HepG2 (cell line): ENCODE measurements at regions not wholly inside any gene's neighbourhood (a gene's known extent, or its start where the extent isn't known, plus 50 kb on each side); places are given as distances from the start of the nearest gene placed in this dataset.
"Not testable (repeated sequence)": the region's sequence is repeated elsewhere in the genome, so short reads cannot be mapped to it uniquely, and the experiment has no call there.

ENCODE experiments used
- ATAC-seq: fragments of 200-7000 bp; cut with Tn5 transposase; 3 replicates; pipeline ENCODE4 v1.9.1; 2020; ENCODE audit warnings: mild to moderate bottlenecking, moderate library complexity
- BruUV-seq: library from RNA; stranded (reverse); fragments of 400-500 nt; replicated peaks from 2 replicates; lab custom pipeline; 2021; lab: Mats Ljungman, UMichigan
- CTCF ChIA-PET: fragments of 300-600 bp; formaldehyde crosslinking; extraction: SDS; loops from one replicate; lab custom pipeline; 2021; ENCODE audit warnings: low total read pairs, inconsistent platforms, low intra/inter-chr PET ratio; lab: Yijun Ruan, JAX
- POLR2A ChIA-PET: fragments of 350-600 bp; sonication (Branson Sonifier 250); formaldehyde crosslinking; loops from one replicate; lab custom pipeline; 2020; ENCODE audit warnings: antibody characterized with exemption, inconsistent platforms; lab: Yijun Ruan, JAX
- DNase-seq: peaks from one replicate; pipeline ENCODE4 v3.0.0-alpha.2; 2015; ENCODE audit warnings: low spot score
- FAIRE-seq: peaks from 3 replicates; lab custom pipeline; 2011; peaks lifted over from hg19 to GRCh38; lab: Jason Lieb, UNC
- H2AFZ ChIP-seq: one replicate; pipeline ENCODE4 v1.6.1; 2011; ENCODE audit warnings: low read length, inconsistent platforms
- H3K27ac ChIP-seq: fragments of 300-600 bp; 3 replicates; pipeline ENCODE4 v1.8.0; 2011; ENCODE audit warnings: mixed run types, mild to moderate bottlenecking, mixed read lengths, low read length, inconsistent platforms; ENCODE audit not compliant: insufficient read depth; ENCODE audit errors: extremely low read length
- H3K27me3 ChIP-seq, 2 experiments: fragments of 200-600 bp in 1 of 2; 2 replicates in 1 of 2; 3 replicates in 1 of 2; pipeline versions ENCODE4 v1.6.0 to v1.8.0; 2011; ENCODE audit warnings: low read length in 2 of 2, mild to moderate bottlenecking in 2 of 2, moderate library complexity in 2 of 2, inconsistent platforms in 1 of 2; ENCODE audit not compliant: insufficient read depth in 2 of 2, control insufficient read depth in 1 of 2
- H3K36me3 ChIP-seq, 2 experiments: fragments of 200-600 bp in 1 of 2; replicated peaks in 1 of 2; 2 replicates in 1 of 2; 3 replicates in 1 of 2; pipeline versions ENCODE4 v1.5.1 to v1.8.0; 2011; ENCODE audit warnings: low read length in 2 of 2, inconsistent platforms in 1 of 2; ENCODE audit not compliant: insufficient read depth in 2 of 2, control insufficient read depth in 1 of 2
- H3K4me1 ChIP-seq: 2 replicates; pipeline ENCODE4 v1.5.1; 2012; ENCODE audit warnings: low read length, inconsistent platforms; ENCODE audit not compliant: insufficient read depth
- H3K4me2 ChIP-seq: 2 replicates; pipeline ENCODE4 v1.6.0; 2011; ENCODE audit warnings: low read depth, low read length, inconsistent platforms
- H3K4me3 ChIP-seq, 3 experiments: fragments of 200-600 bp in 1 of 3; sonication (generic), shearing (Covaris generic) in 1 of 3; replicated peaks in 1 of 3; 2 replicates each; pipeline ENCODE4 v1.5.1; 2011 to 2016; ENCODE audit warnings: low read length in 3 of 3, inconsistent platforms in 2 of 3, low read depth in 2 of 3, mild to moderate bottlenecking in 2 of 3, control low read depth in 1 of 3, mixed read lengths in 1 of 3; ENCODE audit not compliant: insufficient read depth in 1 of 3
- H3K79me2 ChIP-seq: one replicate; pipeline ENCODE4 v1.6.1; 2011; ENCODE audit warnings: low read length, inconsistent platforms; ENCODE audit not compliant: insufficient read depth
- H3K9ac ChIP-seq: 2 replicates; pipeline ENCODE4 v1.6.0; 2011; ENCODE audit warnings: mild to moderate bottlenecking, low read depth, low read length, inconsistent platforms; ENCODE audit not compliant: insufficient read depth
- H3K9me3 ChIP-seq: 2 replicates; pipeline ENCODE4 v1.5.1; 2012; ENCODE audit warnings: mild to moderate bottlenecking, low read length
- H4K20me1 ChIP-seq: 2 replicates; pipeline ENCODE4 v1.6.0; 2011; ENCODE audit warnings: inconsistent platforms, mild to moderate bottlenecking, low read length, moderate library complexity; ENCODE audit not compliant: insufficient read depth
- WGBS: methylation state at CpG from one replicate; pipeline ENCODE4 v1.1.6; 2017; ENCODE audit warnings: low lambda C conversion rate; 5-methylcytosine and 5-hydroxymethylcytosine counted together
- in situ Hi-C: cut with HindIII; loops from 2 replicates; pipeline ENCODE4 v1.10.0; 2017; ENCODE audit warnings: low pct_unique_long_range_greater_than_20kb; ENCODE audit not compliant: extremely low pct_ligation_motif_present
- intact Hi-C: fragments of 100-400 bp; cut with micrococcal nuclease; formaldehyde crosslinking; loops from one replicate; pipeline ENCODE4 v1.10.0; 2022; ENCODE audit not compliant: unreplicated experiment

DNA sequence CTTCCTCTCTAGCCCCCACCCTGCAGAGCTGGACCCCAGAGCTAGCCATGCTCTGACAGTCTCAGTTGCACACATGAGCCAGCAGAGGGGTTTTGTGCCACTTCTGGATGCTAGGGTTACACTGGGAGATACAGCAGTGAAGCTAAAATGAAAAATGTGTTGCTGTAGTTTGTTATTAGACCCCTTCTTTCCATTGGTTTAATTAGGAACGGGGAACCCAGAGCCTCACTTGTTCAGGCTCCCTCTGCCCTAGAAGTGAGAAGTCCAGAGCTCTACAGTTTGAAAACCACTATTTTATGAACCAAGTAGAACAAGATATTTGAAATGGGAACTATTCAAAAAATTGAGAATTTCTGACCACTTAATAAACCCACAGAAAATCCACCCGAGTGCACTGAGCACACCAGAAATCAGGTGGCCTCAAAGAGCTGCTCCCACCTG is 264.8 kb downstream of the OR4F29 start:
- 97% methylated on average over 2 of the region's 2 CpGs for WGBS
- DNase-seq, CTCF ChIA-PET, H4K20me1 ChIP-seq, ATAC-seq, H2AFZ ChIP-seq, H3K4me3 ChIP-seq, H3K9ac ChIP-seq, H3K4me2 ChIP-seq, H3K27me3 ChIP-seq, FAIRE-seq, in situ Hi-C loops, H3K9me3 ChIP-seq, POLR2A ChIA-PET, H3K27ac ChIP-seq, H3K36me3 ChIP-seq, intact Hi-C loops, H3K79me2 ChIP-seq: not testable (repeated sequence)
- peaks cover 17% of the 10 kb centered on the region for H3K4me1 ChIP-seq
- TSS peak; percentile 32 for BruUV-seq

- FAIRE-seq, POLR2A ChIA-PET, H3K4me2 ChIP-seq, H3K9me3 ChIP-seq, H3K4me3 ChIP-seq, intact Hi-C loops, H3K9ac ChIP-seq, H3K36me3 ChIP-seq, ATAC-seq, H3K79me2 ChIP-seq, H4K20me1 ChIP-seq, CTCF ChIA-PET, in situ Hi-C loops, H3K27me3 ChIP-seq, BruUV-seq, H2AFZ ChIP-seq, DNase-seq, H3K27ac ChIP-seq: not testable (repeated sequence)
- peaks cover 12% of the 10 kb centered on the region for H3K4me1 ChIP-seq
- 95% methylated on average over 3 of the region's 15 CpGs for WGBS
These were observed 265.3 kb downstream of the OR4F29 start for GRCh38 chr1:186223-186622.

DNA sequence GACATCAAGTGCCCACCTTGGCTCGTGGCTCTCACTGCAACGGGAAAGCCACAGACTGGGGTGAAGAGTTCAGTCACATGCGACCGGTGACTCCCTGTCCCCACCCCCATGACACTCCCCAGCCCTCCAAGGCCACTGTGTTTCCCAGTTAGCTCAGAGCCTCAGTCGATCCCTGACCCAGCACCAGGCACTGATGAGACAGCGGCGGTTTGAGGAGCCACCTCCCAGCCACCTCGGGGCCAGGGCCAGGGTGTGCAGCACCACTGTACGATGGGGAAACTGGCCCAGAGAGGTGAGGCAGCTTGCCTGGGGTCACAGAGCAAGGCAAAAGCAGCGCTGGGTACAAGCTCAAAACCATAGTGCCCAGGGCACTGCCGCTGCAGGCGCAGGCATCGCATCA is 266.0 kb downstream of the OR4F29 start:
- intact Hi-C loops, FAIRE-seq, H3K27me3 ChIP-seq, H3K4me1 ChIP-seq, H3K36me3 ChIP-seq, H3K9ac ChIP-seq, BruUV-seq, H3K9me3 ChIP-seq, H4K20me1 ChIP-seq, CTCF ChIA-PET, DNase-seq, POLR2A ChIA-PET, H3K4me2 ChIP-seq, H3K79me2 ChIP-seq, in situ Hi-C loops, H3K27ac ChIP-seq, H2AFZ ChIP-seq, H3K4me3 ChIP-seq, ATAC-seq: not testable (repeated sequence)
- 94% methylated on average over 3 of the region's 13 CpGs for WGBS
